ENCODE measurements at regions not wholly inside any gene's neighbourhood (a gene's known extent, or its start where the extent isn't known, plus 50 kb on each side); places are given as distances from the start of the nearest gene placed in this dataset.

- H3K79me1 ChIP-seq (ENCODE audit: insufficient read depth, low read depth, low read length, poor library complexity, severe bottlenecking), result no peaks in the 10 kb centered on the region
- no peak overlapping the region for H2BK15ac ChIP-seq (ENCODE audit: low read depth, low read length)
- Mint-ChIP-seq H3K4me1 (peaks cover 26 to 28% of the 10 kb centered on the region in 2 experiments), H3K9me3 (no peaks in the 10 kb centered on the region), H3K27me3 (ENCODE audit: low read depth) (peaks cover 6% of the 10 kb centered on the region), H3K4me3 (no peak overlapping the region), H3K36me3 (ENCODE audit: insufficient read depth in 1 of 3, low read depth in 3 of 3) (no peaks in the 10 kb centered on the region), H3K27ac (no peak overlapping the region; a peak in 1 of 7 replicates)
- DNase-seq, result no peak
- no peaks in the 10 kb centered on the region for H3K79me2 ChIP-seq (ENCODE audit: insufficient read depth, low read length)
- H3K14ac ChIP-seq (ENCODE audit: insufficient read depth, low read length), result no peak overlapping the region
- no peak overlapping the region for H3K56ac ChIP-seq (ENCODE audit: insufficient read length, low read depth, low read length)
- no peak overlapping the region for H2BK20ac ChIP-seq (ENCODE audit: low read depth, low read length, poor library complexity, severe bottlenecking)
- H3K23me2 ChIP-seq (ENCODE audit: insufficient read length, low read depth, low read length, poor library complexity, severe bottlenecking), result no peaks in the 10 kb centered on the region
- H4K20me1 ChIP-seq (ENCODE audit: control insufficient read depth, insufficient read depth, insufficient read length), result no peaks in the 10 kb centered on the region
- no peak overlapping the region for H3K9ac ChIP-seq (ENCODE audit: extremely low read depth, insufficient read length, low read length)
- WGBS (ENCODE audit: extremely low coverage, insufficient read length, low lambda C conversion rate), result no CpG with 5 or more reads among the region's 1 CpG
- H2AK5ac ChIP-seq (ENCODE audit: insufficient read length, low read length), result no peak overlapping the region
- H3K27ac ChIP-seq (ENCODE audit: insufficient read length, low read depth, low read length), result no peak overlapping the region
- no peak overlapping the region for H4K8ac ChIP-seq (replicated peaks; ENCODE audit: insufficient read length, low read depth, low read length)
- H2BK12ac ChIP-seq (ENCODE audit: insufficient read length, low read depth, low read length), result no peak overlapping the region
- no peak overlapping the region for H2BK5ac ChIP-seq (ENCODE audit: insufficient read length, low read length)
- H3K18ac ChIP-seq (ENCODE audit: insufficient read length, low read depth, low read length), result no peak overlapping the region
- H3K27me3 ChIP-seq (ENCODE audit: insufficient read depth, low read length), result no peaks in the 10 kb centered on the region
- H3K23ac ChIP-seq (ENCODE audit: insufficient read length, low read depth, low read length), result no peak overlapping the region
- no peak overlapping the region for H3K4ac ChIP-seq (ENCODE audit: low read depth, low read length)
- no peak for TF ChIP-seq CTCF (conservative IDR thresholded peaks at IDR 0.05)
- no peak overlapping the region for H4K5ac ChIP-seq (ENCODE audit: insufficient read length, low read depth, low read length)
- H2AFZ ChIP-seq (ENCODE audit: low read length), result no peak overlapping the region
- H4K91ac ChIP-seq (ENCODE audit: insufficient read length, low read depth, low read length), result no peak overlapping the region
- H3K4me1 ChIP-seq (ENCODE audit: insufficient read depth, low read length), result peaks cover 3% of the 10 kb centered on the region; the same call in 1 of the 2 replicates
- H3K4me2 ChIP-seq (ENCODE audit: insufficient read depth, insufficient read length, low read length), result no peak overlapping the region
- no peaks in the 10 kb centered on the region for H3K9me3 ChIP-seq (ENCODE audit: control insufficient read depth, low read depth, low read length)
- H3T11ph ChIP-seq (ENCODE audit: low read length), result no peak overlapping the region
- H2BK120ac ChIP-seq (ENCODE audit: low read depth, low read length, poor library complexity, severe bottlenecking), result no peak overlapping the region
Observed at GRCh38 chr4:153146031-153146430, 58.2 kb upstream of the TRIM2 start.

All from H9 (cell line).